ENCODE measurements at regions not wholly inside any gene's neighbourhood (a gene's known extent, or its start where the extent isn't known, plus 50 kb on each side); places are given as distances from the start of the nearest gene placed in this dataset.

- TF ChIP-seq ZBTB17 (tag by site-specific recombination; IDR thresholded peaks at IDR 0.05) (no peak), ZNF580 (tag by site-specific recombination; IDR thresholded peaks at IDR 0.05) (no peak), REPIN1 (tag by site-specific recombination; IDR thresholded peaks at IDR 0.05; ENCODE audit: low read depth) (no peak), ZFP3 (tag by site-specific recombination; IDR thresholded peaks at IDR 0.05; ENCODE audit: low read depth) (no peak), ZNF768 (tag by site-specific recombination; IDR thresholded peaks at IDR 0.05) (no peak), WT1 (tag by site-specific recombination; IDR thresholded peaks at IDR 0.05) (no peak), ZNF624 (tag by site-specific recombination; IDR thresholded peaks at IDR 0.05) (no peak), ZNF600 (tag by site-specific recombination; IDR thresholded peaks at IDR 0.05) (no peak), ZNF138 (tag by site-specific recombination; IDR thresholded peaks at IDR 0.05; ENCODE audit: borderline replicate concordance) (no peak)
- TF ChIP-seq, protein P1, sequence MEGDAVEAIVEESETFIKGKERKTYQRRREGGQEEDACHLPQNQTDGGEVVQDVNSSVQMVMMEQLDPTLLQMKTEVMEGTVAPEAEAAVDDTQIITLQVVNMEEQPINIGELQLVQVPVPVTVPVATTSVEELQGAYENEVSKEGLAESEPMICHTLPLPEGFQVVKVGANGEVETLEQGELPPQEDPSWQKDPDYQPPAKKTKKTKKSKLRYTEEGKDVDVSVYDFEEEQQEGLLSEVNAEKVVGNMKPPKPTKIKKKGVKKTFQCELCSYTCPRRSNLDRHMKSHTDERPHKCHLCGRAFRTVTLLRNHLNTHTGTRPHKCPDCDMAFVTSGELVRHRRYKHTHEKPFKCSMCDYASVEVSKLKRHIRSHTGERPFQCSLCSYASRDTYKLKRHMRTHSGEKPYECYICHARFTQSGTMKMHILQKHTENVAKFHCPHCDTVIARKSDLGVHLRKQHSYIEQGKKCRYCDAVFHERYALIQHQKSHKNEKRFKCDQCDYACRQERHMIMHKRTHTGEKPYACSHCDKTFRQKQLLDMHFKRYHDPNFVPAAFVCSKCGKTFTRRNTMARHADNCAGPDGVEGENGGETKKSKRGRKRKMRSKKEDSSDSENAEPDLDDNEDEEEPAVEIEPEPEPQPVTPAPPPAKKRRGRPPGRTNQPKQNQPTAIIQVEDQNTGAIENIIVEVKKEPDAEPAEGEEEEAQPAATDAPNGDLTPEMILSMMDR (tag by site-specific recombination; IDR thresholded peaks at IDR 0.05), result no peak
- TF ChIP-seq, protein P2, sequence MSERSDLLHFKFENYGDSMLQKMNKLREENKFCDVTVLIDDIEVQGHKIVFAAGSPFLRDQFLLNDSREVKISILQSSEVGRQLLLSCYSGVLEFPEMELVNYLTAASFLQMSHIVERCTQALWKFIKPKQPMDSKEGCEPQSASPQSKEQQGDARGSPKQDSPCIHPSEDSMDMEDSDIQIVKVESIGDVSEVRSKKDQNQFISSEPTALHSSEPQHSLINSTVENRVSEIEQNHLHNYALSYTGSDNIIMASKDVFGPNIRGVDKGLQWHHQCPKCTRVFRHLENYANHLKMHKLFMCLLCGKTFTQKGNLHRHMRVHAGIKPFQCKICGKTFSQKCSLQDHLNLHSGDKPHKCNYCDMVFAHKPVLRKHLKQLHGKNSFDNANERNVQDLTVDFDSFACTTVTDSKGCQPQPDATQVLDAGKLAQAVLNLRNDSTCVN (tag by site-specific recombination; optimal IDR thresholded peaks at IDR 0.05), result no peak
Observed at GRCh38 chr10:2439000-2439399, 628.3 kb upstream of the PFKP start.
